ENCODE measurements at regions not wholly inside any gene's neighbourhood (a gene's known extent, or its start where the extent isn't known, plus 50 kb on each side); places are given as distances from the start of the nearest gene placed in this dataset.
"Not testable (repeated sequence)": the region's sequence is repeated elsewhere in the genome, so short reads cannot be mapped to it uniquely, and the experiment has no call there.

GRCh38 chr17:79560527-79560926, 50.3 kb downstream of the RBFOX3 start:
- DNase-seq (ENCODE audit: low read depth): no peak
- H3K4me3 ChIP-seq (ENCODE audit: low read depth, low read length): no peak overlapping the region

DNA sequence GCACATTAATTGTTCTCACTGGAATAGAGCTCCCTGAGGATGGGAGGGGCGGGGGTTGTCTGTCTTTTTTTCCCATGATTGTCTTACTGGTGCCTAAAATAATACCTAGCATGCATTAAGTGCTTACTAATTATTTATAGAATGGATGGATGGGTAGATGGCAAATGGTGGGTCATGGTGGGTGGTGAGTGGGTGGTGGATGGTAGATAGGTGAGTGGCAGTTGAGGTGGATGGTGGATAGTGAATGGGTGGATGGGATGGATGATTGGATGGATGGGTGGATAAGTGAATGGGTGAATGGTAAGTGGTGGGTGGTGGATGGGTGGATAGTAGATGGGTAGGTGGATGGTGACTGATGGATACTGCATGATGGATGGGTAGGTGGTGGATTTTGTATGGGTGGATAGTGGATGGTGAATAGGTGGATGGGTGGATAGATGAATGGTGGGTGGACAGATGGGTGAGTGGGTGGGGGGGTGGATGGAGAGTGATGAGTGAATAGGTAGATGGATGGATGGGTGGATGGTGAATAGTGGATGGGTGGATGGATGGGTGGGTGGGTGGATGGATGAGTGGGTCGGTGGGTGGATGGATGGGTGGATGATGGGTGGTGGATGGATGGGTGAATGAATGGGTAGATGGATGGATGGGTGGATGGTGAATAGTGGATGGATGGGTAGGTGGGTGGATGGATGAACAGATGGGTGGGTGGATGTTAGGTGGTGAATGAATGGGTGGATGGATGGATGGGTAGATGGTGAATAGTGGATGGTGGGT, 51.6 kb downstream of the RBFOX3 start:
- H3K4me3 ChIP-seq (ENCODE audit: low read depth, low read length): no peak overlapping the region
- no peak for DNase-seq (ENCODE audit: low read depth)

GRCh38 chr17:79558091-79558900, 52.6 kb downstream of the RBFOX3 start:
- no peak for DNase-seq (ENCODE audit: low read depth)
- no peak overlapping the region for H3K4me3 ChIP-seq (ENCODE audit: low read depth, low read length)

- H3K4me3 ChIP-seq (ENCODE audit: low read depth, low read length): no peak overlapping the region
- DNase-seq (ENCODE audit: low read depth): no peak
These were observed 53.4 kb downstream of the RBFOX3 start for GRCh38 chr17:79557276-79558090.

- H3K4me3 ChIP-seq (ENCODE audit: low read depth, low read length): no peak overlapping the region
These were observed 54.6 kb downstream of the RBFOX3 start for GRCh38 chr17:79556271-79556670.

GRCh38 chr17:79555543-79555942, 55.3 kb downstream of the RBFOX3 start:
- no peak overlapping the region for H3K4me3 ChIP-seq (ENCODE audit: low read depth, low read length)
- no peak for DNase-seq (ENCODE audit: low read depth)

More at GRCh38 chr17:79556271-79556670, 54.6 kb downstream of the RBFOX3 start:
- no peak for DNase-seq (ENCODE audit: low read depth)

- not testable (repeated sequence) for H3K4me3 ChIP-seq (ENCODE audit: low read depth, low read length); DNase-seq (ENCODE audit: low read depth)
These were observed 56.5 kb downstream of the RBFOX3 start for GRCh38 chr17:79554346-79554745.

- DNase-seq (ENCODE audit: low read depth): no peak
- no peak overlapping the region for H3K4me3 ChIP-seq (ENCODE audit: low read depth, low read length)
These were observed 58.0 kb downstream of the RBFOX3 start for GRCh38 chr17:79552824-79553223.

- no peak for DNase-seq (ENCODE audit: low read depth)
- no peak overlapping the region for H3K4me3 ChIP-seq (ENCODE audit: low read depth, low read length)
These were observed 58.4 kb downstream of the RBFOX3 start for GRCh38 chr17:79552405-79552804.

- H3K4me3 ChIP-seq (ENCODE audit: low read depth, low read length): no peak overlapping the region
- no peak for DNase-seq (ENCODE audit: low read depth)
These were observed 61.5 kb downstream of the RBFOX3 start for GRCh38 chr17:79549141-79549915.

DNA sequence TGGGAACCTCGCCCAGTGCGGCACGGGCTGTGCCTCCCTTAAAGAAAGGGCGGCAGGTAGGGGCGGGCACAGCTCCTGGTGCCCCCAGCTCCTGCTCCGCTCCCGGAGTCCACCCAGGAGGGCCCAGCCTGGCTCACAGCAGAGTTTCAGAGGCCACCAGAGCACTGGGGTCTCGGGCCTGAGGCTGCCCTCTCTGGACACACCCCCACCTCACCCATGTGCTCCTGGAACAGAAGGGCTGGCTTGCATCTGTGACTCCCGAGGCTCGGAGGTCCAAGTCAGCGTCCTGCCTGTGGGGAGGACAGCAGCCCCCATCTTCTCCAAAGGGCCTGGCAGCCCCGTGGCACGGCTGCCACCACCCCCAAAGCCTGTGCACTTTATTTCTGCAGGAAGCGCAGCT, 62.7 kb downstream of the RBFOX3 start:
- H3K4me3 ChIP-seq (ENCODE audit: low read depth, low read length): no peak overlapping the region
- no peak for DNase-seq (ENCODE audit: low read depth)

- H3K4me3 ChIP-seq (ENCODE audit: low read depth, low read length): no peak overlapping the region
- no peak for DNase-seq (ENCODE audit: low read depth)
These were observed 63.3 kb downstream of the RBFOX3 start for GRCh38 chr17:79547586-79547985.

DNA sequence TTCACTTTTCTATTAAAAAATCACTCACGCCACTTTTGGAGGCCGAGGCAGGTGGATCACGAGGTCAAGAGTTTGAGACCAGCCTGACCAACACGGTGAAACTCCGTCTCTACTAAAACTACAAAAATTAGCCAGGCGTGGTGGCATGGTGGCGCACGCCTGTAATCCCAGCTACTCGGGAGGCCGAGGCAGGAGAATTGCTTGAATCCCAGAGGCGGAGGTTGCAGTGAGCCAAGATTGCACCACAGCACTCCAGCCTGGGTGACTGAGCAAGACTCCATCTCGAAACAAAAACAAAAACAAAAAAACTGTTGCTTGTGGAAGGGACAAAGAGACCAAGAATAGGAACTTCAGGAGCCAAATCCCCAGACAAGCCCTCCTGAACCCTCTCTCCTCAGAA, 63.7 kb downstream of the RBFOX3 start:
- not testable (repeated sequence) for H3K4me3 ChIP-seq (ENCODE audit: low read depth, low read length); DNase-seq (ENCODE audit: low read depth)

GRCh38 chr17:79546386-79546785, 64.5 kb downstream of the RBFOX3 start:
- no peak overlapping the region for H3K4me3 ChIP-seq (ENCODE audit: low read depth, low read length)
- no peak for DNase-seq (ENCODE audit: low read depth)

DNA sequence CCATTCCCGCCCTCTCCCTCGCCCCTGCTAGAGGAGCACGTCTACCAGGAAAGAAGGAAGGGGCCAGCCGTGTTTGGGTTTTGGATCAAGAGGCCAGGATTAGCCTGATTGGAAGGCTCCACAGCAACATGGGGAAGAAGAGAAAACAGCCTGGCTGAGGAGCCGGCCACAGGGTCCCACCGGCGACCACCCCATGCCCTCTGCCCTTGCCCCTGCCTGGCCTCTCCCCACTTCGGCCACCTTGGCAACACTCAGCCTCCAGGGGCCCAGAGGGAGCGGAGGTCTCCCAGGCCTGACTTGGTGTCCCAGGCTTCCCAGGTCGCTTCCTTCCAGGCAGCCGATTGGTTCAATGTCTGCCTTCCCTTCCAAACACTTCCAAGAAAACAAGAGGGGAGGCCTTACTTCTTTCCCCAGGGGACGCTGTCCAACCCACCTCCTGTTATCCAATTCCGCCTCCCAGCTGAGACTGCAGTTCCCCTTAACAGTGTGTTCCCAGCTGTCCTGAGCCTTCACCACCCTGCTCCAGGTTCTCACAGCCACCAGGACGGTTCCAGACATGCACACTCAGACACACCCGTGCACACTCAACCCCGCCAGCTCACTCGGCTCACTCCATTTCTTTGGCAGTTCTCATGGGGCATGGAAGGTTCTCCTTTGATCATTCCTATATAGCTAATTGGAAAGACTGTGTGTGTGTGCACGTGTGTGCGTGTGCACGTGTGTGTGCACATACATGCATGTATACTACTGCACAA, 65.4 kb downstream of the RBFOX3 start:
- DNase-seq (ENCODE audit: low read depth): no peak
- no peak overlapping the region for H3K4me3 ChIP-seq (ENCODE audit: low read depth, low read length)

DNA sequence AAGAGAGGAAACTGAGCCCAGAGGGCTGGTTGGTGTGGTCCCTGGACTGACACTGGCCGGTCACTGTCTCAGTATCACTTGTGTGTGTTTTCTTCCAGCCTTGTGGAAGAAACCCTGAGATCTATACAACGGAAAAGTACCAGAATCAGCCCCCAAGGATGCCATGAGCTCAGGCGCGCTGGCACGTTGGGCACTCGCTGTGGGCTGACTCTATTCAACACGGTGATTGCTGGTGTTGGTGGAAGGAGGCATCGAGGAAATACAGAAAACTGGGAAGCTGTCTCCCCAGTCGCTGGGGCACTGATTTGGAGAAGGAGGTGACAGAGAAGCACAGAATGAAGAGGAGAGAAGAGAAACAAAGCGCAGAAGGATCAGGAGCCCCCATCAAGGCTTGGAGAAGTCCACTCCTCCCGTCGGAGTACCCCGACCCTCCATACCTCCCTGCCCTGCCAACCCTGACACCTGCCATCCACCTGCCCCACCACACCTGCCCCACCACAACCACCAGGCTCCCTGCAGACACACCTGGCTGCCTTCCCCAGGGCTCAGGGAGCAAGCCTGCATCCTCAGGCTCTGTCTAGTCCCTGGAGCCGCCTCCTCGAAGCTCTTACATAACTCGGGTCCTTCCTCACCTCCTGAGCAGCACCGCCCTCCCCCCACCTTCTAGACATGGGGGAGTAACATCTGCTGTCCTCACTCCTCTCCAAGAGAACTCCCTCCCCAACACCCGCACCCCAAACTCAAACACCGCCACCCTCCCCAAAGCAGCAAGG, 66.5 kb downstream of the RBFOX3 start:
- DNase-seq (ENCODE audit: low read depth): no peak

GRCh38 chr17:79543531-79543930, 67.3 kb downstream of the RBFOX3 start:
- no peak overlapping the region for H3K4me3 ChIP-seq (ENCODE audit: low read depth, low read length)
- DNase-seq (ENCODE audit: low read depth): no peak

More for the DNA sequence above, 66.5 kb downstream of the RBFOX3 start:
- no peak overlapping the region for H3K4me3 ChIP-seq (ENCODE audit: low read depth, low read length)

- no peak for DNase-seq (ENCODE audit: low read depth)
- no peak overlapping the region for H3K4me3 ChIP-seq (ENCODE audit: low read depth, low read length)
These were observed 68.1 kb downstream of the RBFOX3 start for GRCh38 chr17:79542718-79543117.
